H1 (cell line): ENCODE measurements at regions not wholly inside any gene's neighbourhood (a gene's known extent, or its start where the extent isn't known, plus 50 kb on each side); places are given as distances from the start of the nearest gene placed in this dataset.

Experiments used
- CTCF ChIA-PET: fragments of 300-600 bp; sonication (Branson Sonifier 250); formaldehyde crosslinking; loops from one replicate; lab custom pipeline; 2021; ENCODE audit not compliant: partially characterized antibody; lab: Charles Lee
- POLR2A ChIA-PET: fragments of 300-600 bp; sonication (Branson Sonifier 250); formaldehyde crosslinking; loops from one replicate; lab custom pipeline; 2021; ENCODE audit warnings: inconsistent platforms; ENCODE audit not compliant: partially characterized antibody; lab: Charles Lee
- DNase-seq, 2 experiments: peaks; one replicate each; pipeline versions ENCODE4 v3.0.0 to v3.0.0-alpha.2; 2010 to 2022; ENCODE audit warnings: low spot score in 2 of 2, low read depth in 1 of 2, mixed read lengths in 1 of 2
- FAIRE-seq: peaks from 2 replicates; lab custom pipeline; 2011; peaks lifted over from hg19 to GRCh38; lab: Jason Lieb, UNC
- H2AFZ ChIP-seq: 2 replicates; pipeline ENCODE4 v1.8.1; 2012; ENCODE audit warnings: low read length, inconsistent platforms
- H2AK5ac ChIP-seq: 2 replicates; pipeline ENCODE4 v1.6.1; 2013; ENCODE audit warnings: low read depth, low read length
- H2BK120ac ChIP-seq: replicated peaks from 2 replicates; pipeline ENCODE3; 2013; ENCODE audit warnings: low read depth, low read length, inconsistent platforms
- H2BK12ac ChIP-seq: 2 replicates; pipeline ENCODE4 v1.6.1; 2013; ENCODE audit warnings: low read depth, low read length
- H2BK15ac ChIP-seq: 2 replicates; pipeline ENCODE4 v1.6.1; 2013; ENCODE audit warnings: low read length
- H2BK20ac ChIP-seq: 2 replicates; pipeline ENCODE4 v1.6.1; 2013; ENCODE audit warnings: low read length
- H2BK5ac ChIP-seq: 2 replicates; pipeline ENCODE4 v1.6.1; 2013; ENCODE audit warnings: low read depth, low read length
- H3K14ac ChIP-seq: 2 replicates; pipeline ENCODE4 v1.6.1; 2013; ENCODE audit warnings: inconsistent platforms; ENCODE audit not compliant: insufficient read length
- H3K18ac ChIP-seq: 2 replicates; pipeline ENCODE4 v1.6.1; 2013; ENCODE audit warnings: low read length; ENCODE audit errors: extremely low read depth
- H3K23ac ChIP-seq: 2 replicates; pipeline ENCODE4 v1.6.1; 2013; ENCODE audit warnings: inconsistent platforms; ENCODE audit not compliant: insufficient read length
- H3K23me2 ChIP-seq: 2 replicates; pipeline ENCODE4 v1.6.1; 2013; ENCODE audit warnings: low read depth, low read length
- H3K27ac ChIP-seq: 2 replicates; pipeline ENCODE4 v1.6.1; 2011; ENCODE audit warnings: low read depth, low read length, inconsistent platforms
- H3K27me3 ChIP-seq, 4 experiments: replicated peaks in 1 of 4; 1 replicate in 1 of 4; 2 replicates in 3 of 4; pipeline versions ENCODE4 v1.6.1 to v1.8.1; 2011 to 2013; ENCODE audit warnings: low read length in 3 of 4, mild to moderate bottlenecking in 3 of 4, inconsistent platforms in 2 of 4, mixed read lengths in 2 of 4, moderate library complexity in 1 of 4; ENCODE audit not compliant: control insufficient read depth in 3 of 4, insufficient read depth in 3 of 4; ENCODE audit errors: extremely low read depth in 1 of 4
- H3K36me3 ChIP-seq, 4 experiments: 2 replicates each; pipeline versions ENCODE4 v1.6.1 to v1.8.1; 2011 to 2013; ENCODE audit warnings: mild to moderate bottlenecking in 4 of 4, low read length in 3 of 4, moderate library complexity in 2 of 4, control low read depth in 1 of 4, inconsistent platforms in 1 of 4; ENCODE audit not compliant: insufficient read depth in 4 of 4, control insufficient read depth in 2 of 4
- H3K4ac ChIP-seq: replicated peaks from 2 replicates; pipeline ENCODE3; 2013; ENCODE audit warnings: low read length, low read depth, mixed read lengths, inconsistent platforms; ENCODE audit not compliant: insufficient read length
- H3K4me1 ChIP-seq, 4 experiments: replicated peaks in 1 of 4; 1 replicate in 1 of 4; 2 replicates in 3 of 4; pipeline versions ENCODE4 v1.6.1 to v1.8.1; 2011 to 2013; ENCODE audit warnings: low read length in 3 of 4, inconsistent platforms in 2 of 4, mixed read lengths in 1 of 4; ENCODE audit not compliant: insufficient read depth in 4 of 4, control insufficient read depth in 3 of 4
- H3K4me2 ChIP-seq, 2 experiments: 2 replicates each; pipeline versions ENCODE4 v1.6.1 to v1.8.1; 2011 to 2013; ENCODE audit warnings: low read depth in 2 of 2, low read length in 2 of 2, control low read depth in 1 of 2, inconsistent platforms in 1 of 2, mild to moderate bottlenecking in 1 of 2; ENCODE audit not compliant: insufficient read depth in 1 of 2
- H3K4me3 ChIP-seq, 4 experiments: fragments of 200-600, 300-600 bp in 1 of 4; sonication (generic), shearing (Covaris generic), sonication (Bioruptor Twin) in 1 of 4; 2 replicates each; pipeline versions ENCODE4 v1.5.1 to v1.8.1; 2011 to 2016; ENCODE audit warnings: low read length in 4 of 4, low read depth in 3 of 4, control low read depth in 2 of 4, inconsistent platforms in 2 of 4, mild to moderate bottlenecking in 2 of 4, mixed read lengths in 1 of 4, moderate library complexity in 1 of 4; ENCODE audit not compliant: insufficient read depth in 2 of 4; ENCODE audit errors: extremely low read depth in 1 of 4
- H3K56ac ChIP-seq: replicated peaks from 2 replicates; pipeline ENCODE3; 2013; ENCODE audit warnings: low read depth, mild to moderate bottlenecking, mixed read lengths, low read length, inconsistent platforms; ENCODE audit not compliant: insufficient read length
- H3K79me1 ChIP-seq: 2 replicates; pipeline ENCODE4 v1.6.1; 2013; ENCODE audit warnings: low read depth, low read length, control low read depth
- H3K79me2 ChIP-seq, 2 experiments: 2 replicates each; pipeline versions ENCODE4 v1.6.1 to v1.8.1; 2012 to 2013; ENCODE audit warnings: low read length in 2 of 2, mild to moderate bottlenecking in 2 of 2, inconsistent platforms in 1 of 2; ENCODE audit not compliant: insufficient read depth in 2 of 2, control insufficient read depth in 1 of 2
- H3K9ac ChIP-seq, 4 experiments: replicated peaks in 1 of 4; 1 replicate in 1 of 4; 2 replicates in 3 of 4; pipeline versions ENCODE4 v1.6.1 to v1.8.1; 2011 to 2013; ENCODE audit warnings: low read depth in 3 of 4, low read length in 3 of 4, control low read depth in 2 of 4, mild to moderate bottlenecking in 2 of 4, moderate library complexity in 2 of 4, inconsistent platforms in 1 of 4; ENCODE audit errors: extremely low read depth in 1 of 4
- H3K9me3 ChIP-seq, 2 experiments: 2 replicates each; pipeline versions ENCODE4 v1.6.1 to v1.8.1; 2012 to 2013; ENCODE audit warnings: mild to moderate bottlenecking in 2 of 2, moderate library complexity in 2 of 2, control low read depth in 1 of 2, inconsistent platforms in 1 of 2, low read depth in 1 of 2, low read length in 1 of 2, mixed read lengths in 1 of 2; ENCODE audit not compliant: insufficient read depth in 2 of 2
- H4K20me1 ChIP-seq, 2 experiments: replicated peaks in 1 of 2; 2 replicates each; pipeline versions ENCODE3 to v1.8.1; 2011 to 2013; ENCODE audit warnings: inconsistent platforms in 2 of 2, low read length in 2 of 2, mild to moderate bottlenecking in 1 of 2; ENCODE audit not compliant: insufficient read depth in 2 of 2, control insufficient read depth in 1 of 2
- H4K5ac ChIP-seq: 2 replicates; pipeline ENCODE4 v1.6.1; 2013; ENCODE audit warnings: low read length, low read depth, mixed read lengths, inconsistent platforms; ENCODE audit not compliant: insufficient read length
- H4K8ac ChIP-seq: 2 replicates; pipeline ENCODE4 v1.8.0; 2013; ENCODE audit warnings: mild to moderate bottlenecking, moderate library complexity, low read length, inconsistent platforms; ENCODE audit not compliant: insufficient read depth; ENCODE audit errors: extremely low read depth
- H4K91ac ChIP-seq: replicated peaks from 2 replicates; pipeline ENCODE3; 2013; ENCODE audit warnings: low read length, mixed read lengths, inconsistent platforms; ENCODE audit not compliant: insufficient read length
- CHD1 ChIP-seq: IDR thresholded peaks from 2 replicates; pipeline ENCODE4 v1.6.1; 2012; ENCODE audit warnings: low read depth, low read length, improper control_type of control experiment
- E2F6 ChIP-seq: IDR thresholded peaks from 2 replicates; pipeline ENCODE4 v1.6.1; 2012; ENCODE audit warnings: inconsistent platforms
- GABPA ChIP-seq: IDR thresholded peaks from 2 replicates; pipeline ENCODE4 v1.6.1; 2011; ENCODE audit warnings: mild to moderate bottlenecking, low read length, moderate library complexity, borderline replicate concordance; ENCODE audit not compliant: insufficient read depth
- TAF7 ChIP-seq: optimal IDR thresholded peaks from 2 replicates; pipeline ENCODE3; 2011; ENCODE audit warnings: low read depth, mild to moderate bottlenecking, inconsistent platforms, low read length, moderate library complexity, borderline replicate concordance
- WGBS, 2 experiments: shearing (Covaris generic) in 1 of 2; methylation state at CpG; one replicate each; pipeline versions ENCODE4 v1.1.6 to v1.1.7; 2013 to 2015; ENCODE audit warnings: low lambda C conversion rate in 2 of 2, mixed read lengths in 2 of 2, inconsistent platforms in 1 of 2, low coverage in 1 of 2, missing lambda C conversion rate in 1 of 2; ENCODE audit not compliant: insufficient replicate concordance in 2 of 2, insufficient coverage in 1 of 2, insufficient read length in 1 of 2; ENCODE audit errors: extremely low coverage in 1 of 2, missing lambda C conversion rate in 1 of 2; 5-methylcytosine and 5-hydroxymethylcytosine counted together

GRCh38 chr5:125912028-125912427 is 511.2 kb upstream of the GRAMD2B start:
- Histone ChIP-seq H2BK15ac (no peak overlapping the region), H4K91ac (no peak overlapping the region), H3K9ac (no peak overlapping the region), H3K36me3 (no peaks in the 10 kb centered on the region), H4K8ac (no peak overlapping the region), H4K5ac (no peak overlapping the region), H3K4me1 (no peaks in the 10 kb centered on the region), H4K20me1 (no peaks in the 10 kb centered on the region), H3K79me2 (no peaks in the 10 kb centered on the region), H3K9me3 (peaks cover 0 to 3% of the 10 kb centered on the region in 2 experiments; a peak in 1 of 4 replicates), H3K27me3 (no peaks in the 10 kb centered on the region), H3K4ac (no peak overlapping the region), H3K79me1 (no peaks in the 10 kb centered on the region), H3K18ac (no peak overlapping the region), H2AK5ac (no peak overlapping the region), H3K23ac (no peak overlapping the region), H2BK5ac (no peak overlapping the region), H2BK12ac (no peak overlapping the region), H3K4me3 (no peak overlapping the region), H3K23me2 (no peaks in the 10 kb centered on the region), H2BK120ac (no peak overlapping the region), H2AFZ (no peak overlapping the region), H3K14ac (no peak overlapping the region), H3K4me2 (no peak overlapping the region), H2BK20ac (no peak overlapping the region), H3K56ac (no peak overlapping the region), H3K27ac (no peak overlapping the region)
- no peak for FAIRE-seq
- WGBS, 2 experiments: 94% methylated on average over 1 of the region's 1 CpG; no CpG with 5 or more reads in 1 of the 2 experiments
- ChIA-PET POLR2A (no interaction called here), CTCF (no interaction called here)
- no peak for DNase-seq
- no peak for TF ChIP-seq CHD1
- no peak for TF ChIP-seq GABPA
- no peak for TF ChIP-seq E2F6
- TF ChIP-seq TAF7: no peak
